ENCODE measurements at regions not wholly inside any gene's neighbourhood (a gene's known extent, or its start where the extent isn't known, plus 50 kb on each side); places are given as distances from the start of the nearest gene placed in this dataset.
A peak's percentile ranks its signal among the peaks of the same experiment; 100 is the strongest.

GRCh38 chr2:43106559-43107527 lies 119.6 kb downstream of the ZFP36L2 start:
- no peak for DNase-seq (ENCODE audit: low spot score)

GRCh38 chr2:43105586-43106558 lies 120.5 kb downstream of the ZFP36L2 start:
- peak; percentile 76 for DNase-seq (ENCODE audit: low spot score)

- no peak for DNase-seq (ENCODE audit: low spot score)
These were observed 121.6 kb downstream of the ZFP36L2 start for GRCh38 chr2:43104763-43105162.

GRCh38 chr2:43104106-43104505 lies 122.3 kb downstream of the ZFP36L2 start:
- DNase-seq (ENCODE audit: low spot score), result no peak

GRCh38 chr2:43103093-43103404 lies 123.4 kb downstream of the ZFP36L2 start:
- DNase-seq (ENCODE audit: low spot score), result no peak

GRCh38 chr2:43102366-43103092 lies 123.9 kb downstream of the ZFP36L2 start:
- no peak for DNase-seq (ENCODE audit: low spot score)

GRCh38 chr2:43101751-43102150 lies 124.7 kb downstream of the ZFP36L2 start:
- DNase-seq (ENCODE audit: low spot score), result no peak

GRCh38 chr2:43100883-43101662 lies 125.3 kb downstream of the ZFP36L2 start:
- DNase-seq (ENCODE audit: low spot score), result peak; percentile 77

- no peak for DNase-seq (ENCODE audit: low spot score)
These were observed 126.0 kb downstream of the ZFP36L2 start for GRCh38 chr2:43100362-43100882.

GRCh38 chr2:43099797-43100196 lies 126.6 kb downstream of the ZFP36L2 start:
- no peak for DNase-seq (ENCODE audit: low spot score)

GRCh38 chr2:43098539-43098938 lies 127.9 kb downstream of the ZFP36L2 start:
- no peak for DNase-seq (ENCODE audit: low spot score)

GRCh38 chr2:43097644-43098408 lies 128.6 kb downstream of the ZFP36L2 start:
- no peak for DNase-seq (ENCODE audit: low spot score)

- DNase-seq (ENCODE audit: low spot score), result no peak
These were observed 130.7 kb downstream of the ZFP36L2 start for GRCh38 chr2:43095533-43096295.

GRCh38 chr2:43092520-43093179 lies 133.8 kb downstream of the ZFP36L2 start:
- no peak for DNase-seq (ENCODE audit: low spot score)

GRCh38 chr2:43090317-43090716 lies 136.1 kb downstream of the ZFP36L2 start:
- no peak for DNase-seq (ENCODE audit: low spot score)

GRCh38 chr2:43088143-43089073 lies 138.0 kb downstream of the ZFP36L2 start:
- DNase-seq (ENCODE audit: low spot score), result peak; percentile 48

GRCh38 chr2:43087413-43087812 lies 139.0 kb downstream of the ZFP36L2 start:
- DNase-seq (ENCODE audit: low spot score), result no peak

Data from AG08396 (cell line).